Nephron progenitor cell (in vitro differentiated cells): ENCODE measurements at regions not wholly inside any gene's neighbourhood (a gene's known extent, or its start where the extent isn't known, plus 50 kb on each side); places are given as distances from the start of the nearest gene placed in this dataset.
"Not testable (repeated sequence)": the region's sequence is repeated elsewhere in the genome, so short reads cannot be mapped to it uniquely, and the experiment has no call there.

ENCODE experiments used
- DNase-seq: peaks from one replicate; pipeline ENCODE4 v3.0.0; 2021
- H3K27ac Mint-ChIP-seq: 2 replicates; pipeline ENCODE4 v1.8.0; 2021; ENCODE audit warnings: mild to moderate bottlenecking, moderate library complexity, mixed read lengths
- H3K27me3 Mint-ChIP-seq: 2 replicates; pipeline ENCODE4 v1.8.0; 2021; ENCODE audit warnings: mild to moderate bottlenecking, low read depth, mixed read lengths; ENCODE audit not compliant: poor library complexity
- H3K36me3 Mint-ChIP-seq: 2 replicates; pipeline ENCODE4 v1.8.0; 2021; ENCODE audit warnings: low read depth, mixed read lengths
- H3K4me1 Mint-ChIP-seq: 2 replicates; pipeline ENCODE4 v1.8.0; 2021; ENCODE audit warnings: mixed read lengths
- H3K4me3 Mint-ChIP-seq: 2 replicates; pipeline ENCODE4 v1.8.0; 2021; ENCODE audit warnings: mild to moderate bottlenecking, moderate library complexity, mixed read lengths
- H3K9me3 Mint-ChIP-seq: 2 replicates; pipeline ENCODE4 v1.8.0; 2021; ENCODE audit warnings: mild to moderate bottlenecking, moderate library complexity, mixed read lengths
- CTCF ChIP-seq: fragments of 200-600 bp; sonication (generic); IDR thresholded peaks from 2 replicates; pipeline ENCODE4 v1.5.0; 2021; ENCODE audit warnings: antibody characterized with exemption

- no peaks in the 10 kb centered on the region for H3K27me3 Mint-ChIP-seq
- no peak for DNase-seq
- TF ChIP-seq CTCF: no peak
- no peak overlapping the region for H3K4me3 Mint-ChIP-seq
- no peaks in the 10 kb centered on the region for H3K36me3 Mint-ChIP-seq
- H3K9me3 Mint-ChIP-seq: no peaks in the 10 kb centered on the region
- no peak overlapping the region for H3K27ac Mint-ChIP-seq
- no peaks in the 10 kb centered on the region for H3K4me1 Mint-ChIP-seq
Measured at GRCh38 chr6:80504882-80505281, 398.4 kb downstream of the BCKDHB start.

DNA sequence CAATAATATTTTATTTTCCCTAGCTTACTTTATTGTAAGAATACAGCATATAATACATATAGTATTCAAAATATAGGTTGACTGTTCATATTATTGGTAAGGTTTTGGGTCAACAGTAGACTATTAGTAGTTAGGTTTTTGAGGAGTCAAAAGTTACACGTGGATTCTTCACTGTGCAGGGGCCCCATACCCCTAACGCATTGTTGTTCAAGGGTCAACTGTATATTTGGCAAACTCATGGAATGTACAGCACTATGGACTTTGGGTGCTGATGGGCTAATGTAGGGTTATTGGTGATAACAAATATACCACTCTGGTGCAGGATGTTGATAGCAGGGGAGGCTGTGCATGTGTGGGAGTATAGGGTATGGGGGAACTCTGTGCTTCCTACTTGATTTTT is 397.2 kb downstream of the BCKDHB start:
- TF ChIP-seq CTCF: no peak
- Mint-ChIP-seq H3K9me3 (no peaks in the 10 kb centered on the region), H3K4me1 (no peaks in the 10 kb centered on the region), H3K36me3 (no peaks in the 10 kb centered on the region), H3K4me3 (no peak overlapping the region), H3K27ac (no peak overlapping the region), H3K27me3 (no peaks in the 10 kb centered on the region)
- no peak for DNase-seq

GRCh38 chr6:80502871-80503270 is 396.4 kb downstream of the BCKDHB start:
- TF ChIP-seq CTCF: no peak
- peaks cover 4% of the 10 kb centered on the region for H3K9me3 Mint-ChIP-seq
- no peak for DNase-seq
- no peaks in the 10 kb centered on the region for H3K36me3 Mint-ChIP-seq
- peaks cover 4% of the 10 kb centered on the region for H3K4me1 Mint-ChIP-seq
- no peak overlapping the region for H3K27ac Mint-ChIP-seq
- no peaks in the 10 kb centered on the region for H3K27me3 Mint-ChIP-seq
- H3K4me3 Mint-ChIP-seq: no peak overlapping the region

GRCh38 chr6:80501636-80502035 is 395.2 kb downstream of the BCKDHB start:
- no peak overlapping the region for H3K4me3 Mint-ChIP-seq
- H3K27me3 Mint-ChIP-seq: no peaks in the 10 kb centered on the region
- H3K9me3 Mint-ChIP-seq: peaks cover 8% of the 10 kb centered on the region
- H3K36me3 Mint-ChIP-seq: no peaks in the 10 kb centered on the region
- H3K4me1 Mint-ChIP-seq: peaks cover 6% of the 10 kb centered on the region
- no peak for DNase-seq
- H3K27ac Mint-ChIP-seq: no peak overlapping the region
- no peak for TF ChIP-seq CTCF

DNA sequence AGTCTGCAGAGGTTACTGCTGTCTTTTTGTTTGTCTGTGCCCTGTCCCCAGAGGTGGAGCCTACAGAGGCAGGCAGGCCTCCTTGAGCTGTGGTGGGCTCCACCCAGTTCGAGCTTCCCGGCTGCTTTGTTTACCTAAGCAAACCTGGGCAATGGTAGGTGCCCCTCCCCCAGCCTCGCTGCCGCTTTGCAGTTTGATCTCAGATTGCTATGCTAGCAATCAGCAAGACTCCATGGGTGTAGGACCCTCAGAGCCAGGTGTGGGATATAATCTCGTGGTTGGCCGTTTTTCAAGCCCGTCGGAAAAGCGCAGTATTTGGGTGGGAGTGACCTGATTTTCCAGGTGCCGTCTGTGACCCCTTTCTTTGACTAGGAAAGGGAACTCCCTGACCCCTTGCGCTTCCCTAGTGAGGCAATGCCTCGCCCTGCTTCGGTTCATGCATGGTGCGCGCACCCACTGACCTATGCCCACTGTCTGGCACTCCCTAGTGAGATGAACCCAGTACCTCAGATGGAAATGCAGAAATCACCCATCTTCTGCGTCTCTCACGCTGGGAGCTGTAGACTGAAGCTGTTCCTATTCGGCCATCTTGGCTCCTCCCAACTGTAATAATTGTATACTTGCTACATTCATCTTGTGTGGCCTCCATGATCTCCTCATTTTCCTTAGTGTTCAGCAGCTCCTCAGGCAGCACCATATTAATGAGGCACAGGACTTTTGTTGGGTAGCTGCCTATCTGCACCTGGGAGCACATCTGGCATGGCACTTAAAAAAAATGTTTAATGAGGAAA is 391.4 kb downstream of the BCKDHB start:
- peaks cover 19% of the 10 kb centered on the region for H3K9me3 Mint-ChIP-seq
- not testable (repeated sequence) for H3K4me1 Mint-ChIP-seq, H3K27me3 Mint-ChIP-seq, H3K27ac Mint-ChIP-seq, H3K4me3 Mint-ChIP-seq, H3K36me3 Mint-ChIP-seq
- DNase-seq: peak; percentile 30

DNA sequence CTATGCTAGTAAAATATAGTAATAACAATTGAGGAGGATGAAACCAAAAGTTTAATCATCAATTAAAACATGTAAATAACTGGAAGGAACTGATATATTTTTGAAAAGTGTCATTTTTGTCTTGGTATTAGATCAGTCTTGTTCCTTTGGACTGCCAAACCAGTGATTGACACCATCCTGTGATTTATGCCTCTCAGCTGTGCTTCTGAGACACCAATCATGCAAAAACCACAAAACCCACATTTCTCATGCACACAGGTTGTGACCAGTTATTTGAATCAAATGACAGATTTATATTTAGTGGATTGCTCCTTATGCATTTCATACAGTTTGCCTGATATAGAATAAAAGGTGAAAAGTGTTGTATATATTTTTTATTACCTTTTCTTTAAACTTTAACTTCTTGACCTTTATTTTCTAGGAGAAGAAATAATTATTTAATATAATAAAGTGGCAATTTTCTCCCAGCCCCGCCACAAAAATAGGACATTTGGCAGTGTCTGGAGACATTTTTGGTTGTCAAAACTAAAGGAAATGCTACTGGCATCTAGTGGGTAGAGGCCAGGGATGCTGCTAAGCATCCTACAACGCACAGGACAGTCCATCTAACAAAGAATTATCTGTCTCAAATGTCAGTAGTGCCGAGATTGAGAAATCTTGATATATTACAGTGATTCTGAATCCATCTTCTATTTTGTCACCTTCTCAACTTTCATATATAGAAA is 383.6 kb downstream of the BCKDHB start:
- H3K36me3 Mint-ChIP-seq: no peaks in the 10 kb centered on the region
- H3K27ac Mint-ChIP-seq: no peak overlapping the region
- no peak for TF ChIP-seq CTCF
- H3K4me1 Mint-ChIP-seq: no peaks in the 10 kb centered on the region
- peaks cover 8% of the 10 kb centered on the region for H3K9me3 Mint-ChIP-seq
- no peak for DNase-seq
- H3K4me3 Mint-ChIP-seq: no peak overlapping the region
- peaks cover 4% of the 10 kb centered on the region for H3K27me3 Mint-ChIP-seq
